HG02943 (cell line): ENCODE measurements at regions not wholly inside any gene's neighbourhood (a gene's known extent, or its start where the extent isn't known, plus 50 kb on each side); places are given as distances from the start of the nearest gene placed in this dataset.
A peak's percentile ranks its signal among the peaks of the same experiment; 100 is the strongest.
"Not testable (repeated sequence)": the region's sequence is repeated elsewhere in the genome, so short reads cannot be mapped to it uniquely, and the experiment has no call there.

ENCODE experiments used
- ATAC-seq: cut with Tn5 transposase; IDR thresholded peaks from one replicate; pipeline ENCODE4 v1.9.1; 2021; ENCODE audit warnings: mild to moderate bottlenecking, low read depth, moderate library complexity; ENCODE audit not compliant: unreplicated experiment

DNA sequence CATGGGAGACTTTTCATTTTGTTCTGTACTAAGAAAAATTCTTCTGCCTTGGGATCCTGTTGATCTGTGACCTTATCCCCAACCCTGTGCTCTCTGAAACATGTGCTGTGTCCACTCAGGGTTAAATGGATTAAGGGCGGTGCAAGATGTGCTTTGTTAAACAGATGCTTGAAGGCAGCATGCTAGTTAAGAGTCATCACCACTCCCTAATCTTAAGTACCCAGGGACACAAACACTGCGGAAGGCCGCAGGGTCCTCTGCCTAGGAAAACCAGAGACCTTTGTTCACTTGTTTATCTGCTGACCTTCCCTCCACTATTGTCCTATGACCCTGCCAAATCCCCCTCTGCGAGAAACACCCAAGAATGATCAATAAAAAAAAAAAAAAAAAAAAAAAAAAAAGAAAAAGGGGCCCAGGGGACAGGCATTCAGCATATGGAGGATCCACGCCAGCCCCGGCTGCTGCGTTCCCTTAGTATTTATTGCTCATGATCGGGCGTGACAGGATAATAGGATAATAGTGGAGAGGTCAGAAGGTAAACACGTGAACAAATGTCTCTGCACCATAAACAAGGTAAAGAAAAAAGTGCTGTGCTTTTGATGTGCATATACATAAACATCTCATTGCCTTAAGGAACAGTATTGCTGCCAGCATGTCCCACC, 113.7 kb upstream of the ZNF92 start:
- ATAC-seq, result not testable (repeated sequence)

DNA sequence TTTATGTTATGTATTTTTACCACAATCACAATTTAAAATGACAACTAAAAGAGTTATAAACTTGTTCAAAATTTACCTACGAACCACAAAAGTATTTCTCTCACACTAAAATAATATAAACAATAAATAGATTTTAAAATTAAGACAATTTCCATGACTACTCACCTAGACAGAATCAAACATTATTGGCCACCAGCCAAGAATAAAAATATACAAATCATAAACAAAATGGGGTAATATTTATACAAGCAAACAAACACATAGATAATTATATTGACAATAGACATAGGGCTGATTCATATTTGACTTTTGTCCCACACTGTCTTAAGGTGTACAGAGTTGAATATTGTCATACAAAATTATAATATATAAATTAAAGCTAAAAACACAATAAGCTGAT, 119.6 kb upstream of the ZNF92 start:
- no peak for ATAC-seq

DNA sequence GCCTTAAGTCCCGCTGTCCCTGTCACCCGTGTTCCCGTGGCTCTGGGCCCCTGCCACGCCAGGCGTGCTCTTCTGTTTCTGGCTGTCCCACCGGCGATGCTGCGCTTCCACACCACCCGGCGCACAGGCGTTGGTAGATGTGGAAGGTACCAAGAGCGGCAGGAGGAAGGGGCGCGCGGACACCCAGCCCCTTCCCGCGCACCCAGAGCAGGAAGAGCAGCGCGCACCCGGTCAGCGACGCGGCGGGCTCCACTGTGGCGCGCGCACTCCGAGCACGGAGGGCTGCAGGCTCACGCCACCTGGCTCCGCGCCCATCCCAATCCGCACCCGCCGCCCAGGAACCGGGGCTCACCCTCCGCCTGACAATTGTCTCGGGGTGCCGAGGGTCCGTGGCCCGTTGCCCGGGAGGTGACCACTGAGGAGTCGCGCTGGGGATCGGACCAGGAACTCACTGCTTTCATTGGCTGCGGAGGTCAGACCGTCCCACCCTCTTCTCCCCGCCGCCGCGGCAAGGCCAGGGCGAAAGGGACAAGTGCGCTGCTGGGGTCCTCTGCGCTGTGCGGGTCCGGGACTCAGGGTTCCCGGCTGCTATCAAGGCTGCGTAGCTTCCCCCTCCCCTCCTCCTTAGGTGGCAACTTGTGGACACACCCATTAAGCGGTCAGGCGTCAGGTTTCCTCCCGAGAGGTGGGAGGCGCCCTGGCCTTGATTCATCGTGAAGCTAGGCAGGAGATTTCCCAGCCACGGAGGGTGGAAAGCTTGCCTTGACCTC, 121.6 kb upstream of the ZNF92 start:
- ATAC-seq, result peak; percentile 57

DNA sequence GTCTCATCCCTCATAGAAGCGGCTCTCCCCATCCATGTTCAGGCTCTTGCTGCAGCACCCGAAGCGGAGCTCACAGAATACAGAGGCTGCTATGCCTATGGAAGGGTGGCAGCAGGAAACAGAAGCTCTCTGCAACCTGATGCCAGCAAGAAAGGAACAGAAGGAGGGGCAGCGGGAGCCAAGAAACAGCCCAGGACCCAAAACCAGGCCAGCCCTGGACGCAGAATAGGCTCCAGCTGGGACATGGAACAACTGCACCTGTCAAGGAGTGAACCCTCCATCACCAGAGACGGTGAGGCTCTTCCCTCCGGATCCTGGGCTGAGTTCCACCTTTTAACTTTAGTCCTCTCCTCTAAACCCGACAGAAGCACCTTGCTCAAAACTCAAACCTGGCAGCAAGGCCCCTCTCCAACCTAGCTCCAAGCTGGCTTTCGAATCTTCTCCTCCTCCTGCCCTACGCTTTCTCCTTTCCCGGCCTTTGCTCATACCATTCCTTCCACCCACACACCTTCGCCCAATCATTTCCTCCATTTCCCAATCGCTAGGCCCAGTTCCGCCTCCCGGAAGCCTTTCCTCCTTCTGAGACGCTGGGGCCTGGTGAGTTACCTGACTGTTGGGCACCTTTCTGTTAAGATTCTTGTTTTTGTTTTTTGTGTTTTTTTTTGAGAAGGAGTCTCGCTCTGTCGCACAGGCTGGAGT, 122.8 kb upstream of the ZNF92 start:
- ATAC-seq, result no peak

DNA sequence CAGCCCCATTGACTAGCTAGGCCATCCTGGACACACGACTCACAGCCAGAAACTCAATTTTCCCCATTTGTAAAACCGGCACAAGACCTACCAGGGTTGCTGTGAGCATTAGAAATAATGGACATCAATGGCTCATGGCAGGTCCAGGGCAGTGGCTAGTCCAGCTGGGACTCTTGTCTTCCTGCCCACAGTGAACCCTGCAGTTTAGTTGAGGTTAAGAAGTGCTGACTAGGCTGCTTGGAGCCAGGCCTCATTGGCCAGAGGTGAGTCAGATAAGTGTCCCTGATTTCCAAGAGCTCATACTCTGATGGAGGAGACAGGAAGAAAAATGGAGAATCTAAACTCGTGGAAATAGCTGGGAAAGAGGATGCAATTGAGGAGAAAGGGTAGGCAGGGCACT, 123.4 kb upstream of the ZNF92 start:
- no peak for ATAC-seq

DNA sequence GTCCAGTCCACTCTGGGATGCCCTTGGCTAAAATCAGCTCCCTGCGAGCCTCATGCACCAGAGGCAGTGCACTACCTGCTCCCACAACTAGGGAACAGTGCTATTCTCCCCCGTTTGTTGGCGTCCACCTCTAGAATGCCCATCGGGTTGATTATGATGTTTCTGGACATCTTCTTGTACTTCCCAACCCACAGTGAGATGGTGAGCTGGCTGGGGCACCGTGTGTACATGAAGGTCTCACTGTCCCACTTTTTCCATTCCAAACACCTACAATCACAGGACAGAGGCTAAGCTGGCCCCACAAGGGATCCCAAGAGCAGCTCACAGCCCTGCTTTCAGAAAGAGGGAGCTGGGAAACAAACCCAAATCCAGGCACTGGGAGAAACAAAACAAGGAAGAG, 126.2 kb upstream of the ZNF92 start:
- ATAC-seq, result no peak

DNA sequence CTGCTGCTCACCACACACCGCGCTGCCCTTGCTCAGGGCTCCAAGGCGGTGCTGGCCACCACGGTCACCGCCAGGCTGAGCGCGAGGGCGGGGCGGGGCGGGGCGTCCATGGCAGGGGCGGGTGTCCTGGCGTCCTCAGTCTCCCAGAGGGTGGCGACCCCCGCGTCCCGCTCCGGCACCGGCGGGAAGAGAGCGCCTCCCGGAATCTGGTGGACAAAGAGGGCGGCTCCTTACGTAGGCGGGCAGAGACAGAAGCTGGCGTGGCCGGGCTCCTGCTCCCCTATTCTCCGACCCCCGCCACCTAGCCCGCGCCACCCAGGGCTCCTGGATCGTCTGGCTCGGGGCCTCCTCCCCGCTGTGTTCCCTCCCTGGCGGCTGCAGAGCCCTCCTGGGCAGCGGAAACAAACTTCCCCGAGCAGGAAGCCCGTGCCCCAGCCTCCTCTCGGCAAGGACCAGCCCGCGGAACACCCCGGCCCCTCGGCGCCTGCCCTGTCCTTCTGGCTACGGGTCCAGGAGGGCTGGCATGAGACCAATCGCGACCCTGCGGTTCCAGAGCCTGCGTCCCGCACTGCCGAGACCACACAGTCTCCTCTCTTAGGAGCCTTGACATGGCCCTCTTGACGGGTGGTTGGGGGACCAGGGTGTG, 133.8 kb upstream of the ZNF92 start:
- no peak for ATAC-seq

DNA sequence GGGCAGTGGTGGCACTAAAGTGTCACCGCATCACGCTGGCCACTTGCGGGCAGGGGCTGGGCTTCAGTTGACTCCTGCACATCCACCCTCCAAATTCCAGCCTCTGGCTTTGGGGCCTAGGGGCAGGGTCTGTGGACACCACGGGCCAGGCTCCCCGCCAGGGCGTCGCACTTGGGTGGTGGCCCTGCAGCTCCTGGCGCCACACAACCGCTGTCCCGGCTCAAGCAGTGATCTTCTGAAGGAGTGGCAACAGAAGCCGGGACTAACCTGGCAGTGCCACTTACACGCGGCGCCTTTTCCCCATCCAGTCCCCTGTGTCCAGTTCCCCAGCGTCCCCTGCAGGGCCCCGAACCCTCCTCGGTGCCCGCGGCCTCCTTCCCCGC, 134.3 kb upstream of the ZNF92 start:
- ATAC-seq, result no peak

DNA sequence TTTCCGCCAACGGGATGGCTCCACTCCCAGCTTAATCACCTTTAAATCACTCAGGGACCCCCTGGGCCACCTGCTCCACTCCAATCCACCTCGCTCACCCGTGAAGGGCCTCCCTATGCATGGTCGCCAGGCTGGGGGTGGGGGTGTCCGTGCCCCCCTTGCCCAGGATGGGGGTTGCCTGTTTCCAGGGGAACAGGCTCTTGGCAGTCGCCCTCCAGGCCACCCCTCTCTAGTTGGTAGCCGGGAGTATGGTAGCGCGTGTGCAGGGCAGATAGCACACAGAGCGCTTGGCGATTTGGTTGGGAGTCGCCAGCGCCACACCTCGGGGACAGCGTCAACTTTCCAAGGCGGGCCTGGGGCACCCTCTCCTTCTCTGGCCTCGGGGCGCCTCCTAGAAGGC, 134.9 kb upstream of the ZNF92 start:
- ATAC-seq, result no peak

DNA sequence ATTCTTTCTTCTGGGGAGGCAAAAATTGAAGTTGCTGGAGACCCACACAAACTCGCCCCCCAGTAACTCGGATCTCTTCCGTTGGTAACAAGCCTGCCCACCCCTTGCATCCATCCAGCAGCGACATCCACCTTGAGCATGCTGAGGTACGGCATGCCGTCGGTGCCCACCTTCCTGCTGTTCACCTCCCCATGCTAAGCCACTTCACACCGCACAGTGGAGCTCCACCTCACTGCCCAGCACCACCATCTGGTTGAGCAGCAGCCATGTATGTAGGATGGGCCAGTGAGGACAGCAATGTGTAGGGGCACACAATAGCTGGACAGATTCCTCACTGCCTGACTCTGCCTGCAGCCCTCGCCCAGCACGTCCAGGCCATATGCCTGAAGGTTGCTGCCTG, 138.1 kb upstream of the ZNF92 start:
- no peak for ATAC-seq

DNA sequence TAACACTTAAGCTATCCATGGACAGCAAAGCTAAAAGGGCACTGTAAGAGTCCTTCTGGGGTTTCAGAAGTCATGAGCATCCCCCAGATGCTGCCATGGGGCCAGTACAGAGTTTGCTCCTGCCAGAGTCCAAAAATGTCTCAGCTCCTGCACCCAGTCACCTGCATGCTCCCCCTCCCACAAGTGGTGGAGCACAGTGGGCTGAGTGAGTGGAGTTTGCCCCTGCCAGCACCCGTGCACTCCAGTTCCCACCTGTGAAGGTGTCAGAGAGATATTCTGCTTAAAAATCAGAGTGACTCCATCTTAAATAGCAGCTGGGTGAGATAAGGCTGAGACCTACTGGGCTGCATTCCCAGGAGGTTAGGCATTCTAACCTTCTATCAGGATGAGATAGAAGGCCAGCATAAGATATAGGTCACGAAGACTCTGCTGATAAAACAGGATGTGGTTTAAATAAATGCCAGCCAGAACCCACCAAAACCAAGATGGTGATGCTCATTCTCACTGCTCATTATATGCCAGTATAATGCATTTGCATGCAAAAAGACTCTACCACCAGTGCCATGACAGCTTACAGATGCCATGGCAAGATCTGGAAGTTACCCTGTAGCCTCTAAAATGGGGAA, 140.1 kb upstream of the ZNF92 start:
- ATAC-seq, result no peak

DNA sequence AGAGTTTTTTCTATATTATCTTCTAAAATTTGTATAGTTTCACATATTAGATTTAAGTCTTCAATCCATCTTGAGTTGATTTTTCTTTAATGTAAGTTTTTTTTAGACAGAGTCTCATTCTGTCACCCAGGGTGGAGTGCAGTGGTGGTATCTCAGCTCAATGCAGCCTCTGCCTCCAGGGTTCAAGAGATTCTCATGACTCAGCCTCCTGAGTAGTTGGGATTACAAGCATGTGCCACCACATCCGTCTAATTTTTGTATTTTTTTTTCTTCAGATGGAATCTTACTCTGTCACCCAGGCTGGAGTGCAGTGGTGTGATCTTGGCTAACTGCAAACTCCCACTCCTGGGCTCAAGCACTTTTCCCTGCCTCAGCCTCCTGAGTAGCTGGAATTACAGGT, 143.4 kb upstream of the ZNF92 start:
- ATAC-seq, result no peak

DNA sequence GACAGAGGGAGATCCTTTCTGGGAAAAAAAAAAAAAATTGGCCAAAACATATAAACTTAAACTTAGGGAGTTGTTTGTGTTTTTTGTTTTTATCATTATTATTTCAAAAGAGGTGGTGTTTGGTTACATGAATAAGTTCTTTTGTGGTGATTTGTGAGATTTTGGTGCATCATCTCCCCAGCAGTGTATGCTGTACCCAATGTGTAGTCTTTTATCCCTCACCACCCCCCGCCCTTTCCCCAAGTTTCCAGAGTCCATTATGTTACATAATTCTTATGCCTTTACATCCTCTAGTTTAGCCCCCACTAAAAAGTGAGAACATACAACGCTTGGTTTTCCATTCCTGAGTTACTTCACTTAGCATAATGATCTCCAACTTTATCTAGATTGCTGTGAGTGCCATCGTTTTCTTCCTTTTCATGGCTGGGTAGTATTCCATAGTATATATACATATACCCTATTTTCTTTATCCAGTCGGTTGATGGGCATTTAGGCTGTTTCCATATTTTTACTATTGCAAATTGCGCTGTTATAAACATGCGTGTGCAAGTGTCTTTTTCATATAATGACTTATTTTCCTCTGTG, 148.1 kb upstream of the ZNF92 start:
- ATAC-seq, result no peak

DNA sequence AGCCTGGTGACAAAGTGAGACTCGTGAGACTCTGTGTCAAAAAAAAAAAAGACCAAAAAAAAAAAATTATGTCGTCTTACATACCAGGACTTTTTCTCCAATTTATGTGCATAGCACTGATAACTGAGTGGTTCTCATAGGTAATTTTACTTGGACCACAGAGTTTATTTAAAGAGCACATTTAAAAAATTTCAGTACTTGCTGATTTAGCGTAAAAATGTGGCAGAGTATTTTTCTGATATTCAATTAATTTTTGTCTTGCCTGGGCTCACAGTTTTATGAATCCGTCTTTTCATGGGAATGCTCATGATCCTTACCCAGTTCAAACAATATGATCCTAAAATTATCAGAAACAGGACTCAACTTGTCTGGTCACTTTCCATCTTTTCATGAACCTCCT, 151.0 kb upstream of the ZNF92 start:
- no peak for ATAC-seq

DNA sequence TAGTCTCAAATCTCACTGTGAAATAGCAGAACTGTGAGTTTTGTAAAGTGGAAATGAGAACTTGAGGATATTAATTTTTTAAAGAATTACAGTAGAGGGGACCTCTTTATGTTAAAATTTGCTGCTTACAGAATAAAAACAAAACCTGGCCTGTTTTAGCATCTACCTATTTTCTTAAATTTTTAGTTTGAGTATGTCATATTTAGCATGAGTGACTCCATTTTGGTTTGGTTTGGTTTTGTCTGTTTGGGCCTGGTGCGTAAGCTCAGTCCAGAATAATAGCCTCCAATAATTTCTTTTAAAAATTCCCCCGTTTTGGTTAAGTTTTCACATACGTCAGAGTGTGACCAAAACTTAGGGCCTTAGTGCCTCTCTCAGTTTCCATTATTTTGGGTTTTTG, 152.0 kb upstream of the ZNF92 start:
- ATAC-seq, result no peak

DNA sequence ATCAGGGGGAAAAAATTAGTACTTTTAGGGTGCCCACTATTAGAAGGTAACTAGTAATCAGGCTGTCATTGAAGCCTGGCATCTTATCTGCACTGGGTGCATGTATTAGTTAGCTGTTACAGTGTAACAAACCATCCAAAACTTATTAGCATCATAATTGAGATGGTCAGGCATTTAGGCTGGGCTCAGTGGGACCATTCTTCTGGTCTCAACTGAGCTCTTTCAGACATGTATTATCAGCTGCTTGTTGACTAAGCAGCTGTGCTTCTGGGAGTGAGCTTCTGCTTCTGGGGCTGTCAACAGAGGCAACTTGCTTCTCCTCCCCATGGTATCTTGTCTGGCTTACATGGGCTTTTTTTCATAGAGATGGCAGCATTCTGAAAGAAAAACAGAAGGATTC, 154.0 kb upstream of the ZNF92 start:
- no peak for ATAC-seq

DNA sequence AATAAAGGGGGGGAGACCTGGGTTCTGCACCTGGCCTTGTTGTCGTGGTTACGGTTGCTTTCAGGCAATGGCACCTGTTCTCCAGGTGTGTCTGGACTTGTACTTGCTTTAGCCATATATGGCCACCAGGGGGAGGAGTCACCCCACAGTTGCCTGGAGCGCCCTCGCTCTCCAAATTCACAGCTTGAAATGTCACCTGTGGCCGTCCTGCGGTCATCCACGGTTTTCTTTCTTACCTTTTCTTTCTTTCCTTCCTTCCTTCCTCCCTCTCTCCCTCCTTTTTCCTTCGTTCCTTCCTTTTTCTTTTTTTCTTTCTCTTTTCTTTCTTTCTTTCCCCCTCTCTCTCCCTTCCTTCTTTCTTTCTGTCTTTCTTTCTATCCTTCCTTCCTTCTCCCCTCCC, 157.2 kb upstream of the ZNF92 start:
- peak; percentile 63 for ATAC-seq

DNA sequence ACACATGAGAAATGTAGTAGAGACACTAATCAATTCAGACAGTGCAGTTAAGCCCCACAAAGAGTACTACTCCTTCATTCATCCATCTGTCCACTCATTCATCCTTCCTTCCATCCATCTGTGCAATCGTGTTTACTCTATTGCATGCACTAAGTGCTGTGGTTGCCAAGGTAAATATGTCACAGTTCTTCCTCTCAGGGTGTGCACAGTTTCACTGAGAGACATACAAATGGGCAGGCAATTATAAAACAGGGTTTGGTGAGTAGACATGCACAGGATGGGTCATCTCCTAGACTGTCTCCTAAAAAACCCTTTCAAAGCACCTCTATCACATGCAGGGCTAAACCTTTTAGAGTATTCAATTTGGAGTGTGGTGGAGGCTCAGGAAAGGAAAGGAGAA, 160.4 kb upstream of the ZNF92 start:
- not testable (repeated sequence) for ATAC-seq

DNA sequence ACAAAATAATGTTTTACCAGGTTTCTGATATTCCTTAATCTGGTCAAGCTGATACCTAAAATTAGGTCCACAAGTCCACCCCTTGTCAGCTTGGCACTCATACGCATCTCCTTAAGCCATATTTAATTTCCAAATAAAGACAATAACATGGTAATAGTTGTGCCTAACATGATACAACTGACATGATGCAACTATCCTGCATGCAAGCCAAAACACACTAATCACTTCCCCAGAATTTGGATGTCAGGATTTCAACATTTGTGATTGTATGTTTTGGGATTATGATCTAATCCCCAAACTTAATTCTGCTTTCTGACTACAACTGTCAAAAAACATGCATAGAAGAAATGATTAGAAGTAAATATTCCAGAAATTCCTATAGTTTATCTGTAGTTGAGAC, 174.4 kb upstream of the ZNF92 start:
- ATAC-seq, result not testable (repeated sequence)

DNA sequence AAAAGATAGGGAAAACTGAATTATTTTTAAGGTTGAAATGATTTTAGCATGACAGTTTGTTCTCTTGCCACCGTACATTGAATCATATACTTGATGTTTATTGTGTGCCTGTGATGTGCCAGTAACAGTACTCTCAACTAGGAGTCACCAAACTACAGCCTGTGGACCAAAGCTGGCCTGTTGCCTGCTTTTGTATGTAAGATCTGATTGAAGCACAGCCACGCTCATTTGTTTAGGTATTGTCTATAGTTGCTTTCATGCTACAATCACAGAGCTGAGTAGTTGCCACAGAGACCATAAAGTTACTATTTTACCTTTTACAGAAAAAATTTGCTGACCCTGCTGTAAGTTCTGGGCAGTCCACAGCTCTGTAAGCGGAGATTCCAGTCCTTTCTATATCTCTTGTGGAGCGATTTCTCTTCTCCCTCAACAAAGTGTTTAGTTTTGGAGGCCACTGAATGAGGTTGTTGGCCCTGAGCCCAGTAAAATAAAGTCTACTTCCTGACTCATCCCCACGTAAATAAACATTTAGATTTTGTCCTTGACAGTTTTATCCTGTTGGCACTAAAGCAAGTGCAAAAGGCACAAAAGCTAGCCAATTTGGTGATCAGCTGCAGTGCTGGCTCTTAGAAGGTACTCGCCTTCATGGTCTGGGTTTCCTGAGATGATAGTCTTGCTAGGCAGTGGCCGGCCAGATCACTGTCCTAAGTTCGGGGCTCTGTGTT, 180.2 kb upstream of the ZNF92 start:
- ATAC-seq, result not testable (repeated sequence)
